T-helper 9 cell (primary cell): ENCODE measurements at regions not wholly inside any gene's neighbourhood (a gene's known extent, or its start where the extent isn't known, plus 50 kb on each side); places are given as distances from the start of the nearest gene placed in this dataset.
"Not testable (repeated sequence)": the region's sequence is repeated elsewhere in the genome, so short reads cannot be mapped to it uniquely, and the experiment has no call there.

Experiments
- DNase-seq: peaks from one replicate; pipeline ENCODE4 v3.0.0-alpha.2; 2020

DNA sequence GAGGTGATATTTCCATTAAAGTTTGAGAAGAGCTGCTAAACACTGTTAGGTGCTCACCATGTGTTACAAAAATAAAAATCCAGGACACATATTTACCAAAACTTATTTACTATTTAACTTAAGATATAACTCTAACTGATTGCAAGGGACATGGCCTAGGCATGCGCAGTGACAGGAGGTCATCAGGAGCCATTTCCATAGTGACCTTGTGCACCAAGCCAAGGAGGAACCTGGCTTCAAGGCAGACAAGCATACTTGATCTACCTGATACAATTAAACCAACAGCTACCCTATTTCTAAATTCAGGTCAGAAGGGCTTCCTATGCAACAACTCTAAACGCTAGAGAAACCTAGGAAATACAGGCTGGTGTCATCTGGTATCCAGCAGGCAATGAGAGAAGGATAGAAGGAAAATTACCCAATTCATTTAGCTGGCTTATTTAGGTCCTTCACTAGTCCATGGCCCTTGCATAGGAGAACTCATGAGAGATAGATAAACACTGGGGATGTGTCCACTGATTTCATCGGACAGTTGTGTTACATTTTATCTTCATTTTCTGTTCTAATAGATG lies 134.4 kb downstream of the FOXB1 start:
- DNase-seq, result no peak

DNA sequence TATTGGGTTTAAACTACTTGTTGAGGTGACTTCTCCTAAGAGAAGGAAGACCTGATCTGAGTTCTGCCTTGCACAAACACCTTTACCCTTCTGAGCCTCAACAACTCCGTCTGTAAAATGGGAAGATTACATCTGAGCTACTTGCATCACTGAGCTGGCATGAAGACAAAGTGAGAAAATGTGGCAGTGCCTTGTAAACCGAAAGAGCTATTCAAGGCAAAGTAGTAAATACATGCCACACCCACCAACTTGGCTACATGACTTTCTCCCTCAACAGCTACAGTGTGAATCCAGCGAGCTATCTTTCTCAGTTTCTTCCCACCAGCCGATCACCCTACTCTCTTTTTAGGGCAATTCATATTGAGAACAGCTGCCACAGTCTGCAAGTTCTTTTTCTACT lies 148.3 kb downstream of the FOXB1 start:
- no peak for DNase-seq

DNA sequence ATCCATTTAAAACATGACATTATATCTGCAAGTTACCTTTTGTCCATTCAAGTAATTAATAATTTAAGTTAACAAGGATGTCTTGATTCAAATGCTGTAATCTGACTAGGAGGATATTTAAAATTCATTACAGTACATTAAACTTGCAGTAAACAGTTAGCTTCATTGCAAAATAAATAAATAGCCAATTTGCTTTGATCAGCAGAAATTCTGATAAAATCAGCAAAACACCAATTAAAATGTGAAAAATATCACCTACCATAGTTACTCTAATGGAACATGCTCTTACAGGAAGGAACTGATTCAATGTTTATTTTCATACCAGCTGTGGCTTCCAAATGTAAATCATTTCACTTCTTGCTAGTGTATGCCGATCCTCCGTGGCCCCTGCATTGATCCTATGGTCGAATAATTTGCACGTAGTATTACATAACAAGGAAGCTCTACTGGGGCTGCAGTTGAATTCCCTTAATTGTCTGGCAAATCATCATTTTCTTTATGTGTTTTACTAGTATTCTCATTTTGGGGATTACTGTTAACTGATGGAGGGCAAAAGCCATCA lies 150.7 kb downstream of the FOXB1 start:
- no peak for DNase-seq

DNA sequence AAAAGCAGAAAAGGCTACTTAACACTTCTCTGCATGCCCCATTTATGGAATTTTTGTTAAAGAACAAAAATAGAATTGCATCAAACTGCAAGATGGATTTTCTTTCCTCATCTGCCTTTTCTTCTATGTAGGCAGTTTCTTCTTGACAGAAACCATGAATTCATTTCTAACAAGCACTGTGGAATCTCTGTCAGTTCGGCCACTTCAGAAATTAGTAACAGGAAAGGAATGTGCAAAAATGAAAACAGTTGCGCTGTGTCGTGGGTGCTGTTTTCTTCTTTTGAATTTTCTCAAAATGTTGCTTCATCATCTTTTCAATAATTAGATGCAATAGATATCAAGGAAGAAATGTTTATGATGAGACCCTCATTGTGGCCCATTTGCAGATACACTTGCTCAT lies 151.6 kb downstream of the FOXB1 start:
- no peak for DNase-seq

DNA sequence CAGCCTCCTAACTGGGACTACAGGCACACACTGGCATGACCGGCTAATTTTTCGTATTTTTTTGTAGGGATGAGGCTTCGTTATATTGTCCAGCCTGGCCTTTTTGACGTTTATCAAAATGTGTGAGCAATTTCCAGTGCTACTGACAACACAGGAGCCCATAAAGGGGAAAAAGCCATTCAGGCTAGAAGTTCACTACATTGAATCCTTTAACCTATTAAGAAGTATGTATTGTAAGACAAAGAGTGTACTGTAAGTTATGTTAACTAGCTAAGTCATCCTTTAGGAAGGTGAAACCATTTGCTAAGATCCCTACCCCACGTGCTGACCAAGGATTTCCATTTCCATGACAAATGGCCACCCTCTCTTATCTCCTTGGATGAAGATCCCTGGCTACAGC lies 156.8 kb downstream of the FOXB1 start:
- DNase-seq, result no peak

DNA sequence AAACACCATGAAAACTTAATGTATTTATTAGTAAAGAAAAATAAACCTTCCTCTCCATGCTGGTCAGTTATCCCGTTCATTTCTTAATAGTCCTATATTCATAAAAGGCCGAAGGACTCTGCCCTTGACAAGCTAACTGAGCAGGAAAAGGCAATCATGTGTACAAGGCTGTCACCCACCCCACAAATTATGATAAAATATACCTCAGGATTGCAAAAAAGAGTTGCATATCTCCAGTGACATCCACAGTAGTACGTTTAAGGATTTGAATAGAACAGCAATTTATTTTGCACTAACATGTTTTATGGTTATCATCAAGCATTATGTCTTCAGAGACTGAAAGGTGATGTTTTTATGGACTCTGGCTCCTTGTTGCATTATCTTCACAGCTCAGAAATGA lies 157.6 kb downstream of the FOXB1 start:
- DNase-seq, result no peak

DNA sequence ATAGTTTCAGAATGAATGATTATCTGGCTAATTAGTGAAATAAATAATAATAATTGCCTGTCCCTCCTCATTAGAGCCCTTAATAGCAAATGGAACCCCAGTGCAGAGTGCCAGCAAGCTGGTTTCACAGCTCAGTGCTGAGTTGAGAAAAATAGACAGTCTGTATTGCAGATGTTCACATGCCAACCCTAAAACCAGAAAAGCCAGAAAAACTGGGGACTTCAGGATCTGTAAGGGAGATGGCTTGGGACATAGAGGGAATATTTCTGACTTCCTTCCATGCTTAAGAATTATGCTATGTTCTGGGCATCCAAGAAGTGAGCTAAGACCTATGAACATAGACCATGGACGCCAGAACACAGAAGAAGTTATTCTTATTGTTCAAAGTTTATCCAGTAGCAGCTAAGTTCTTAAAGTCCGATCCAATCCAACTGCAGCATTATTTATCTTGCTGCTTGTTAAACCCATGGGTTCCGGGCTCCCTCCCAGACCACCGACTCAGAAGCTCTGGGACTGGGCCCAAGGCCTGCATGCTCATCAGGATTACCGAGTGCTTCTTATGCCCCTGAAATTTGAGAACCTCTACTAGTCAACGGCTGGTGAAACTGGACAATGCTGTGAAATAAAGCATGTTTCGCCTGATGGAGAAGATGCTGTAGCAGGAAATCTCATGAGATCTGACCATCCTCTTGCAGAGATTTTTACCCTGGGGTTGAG lies 158.3 kb downstream of the FOXB1 start:
- no peak for DNase-seq

DNA sequence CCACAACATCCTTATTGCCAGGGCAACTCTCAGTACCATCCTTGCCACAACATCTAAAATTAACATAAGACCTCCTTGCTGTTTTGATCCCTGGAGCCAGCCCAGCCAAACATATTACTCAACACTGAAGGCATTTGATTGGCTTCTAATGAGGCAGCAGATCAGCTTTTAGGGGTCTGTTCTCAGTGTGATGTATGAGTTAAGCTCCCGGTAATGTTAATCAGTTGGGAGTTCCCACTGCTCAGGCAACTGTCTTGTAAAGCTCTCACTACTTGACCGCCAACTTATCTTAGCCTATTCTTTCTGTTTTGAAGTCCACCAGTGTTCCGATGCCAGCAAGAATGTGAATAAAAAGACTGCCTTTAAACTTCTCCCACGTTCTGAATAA lies 158.9 kb downstream of the FOXB1 start:
- DNase-seq, result no peak

DNA sequence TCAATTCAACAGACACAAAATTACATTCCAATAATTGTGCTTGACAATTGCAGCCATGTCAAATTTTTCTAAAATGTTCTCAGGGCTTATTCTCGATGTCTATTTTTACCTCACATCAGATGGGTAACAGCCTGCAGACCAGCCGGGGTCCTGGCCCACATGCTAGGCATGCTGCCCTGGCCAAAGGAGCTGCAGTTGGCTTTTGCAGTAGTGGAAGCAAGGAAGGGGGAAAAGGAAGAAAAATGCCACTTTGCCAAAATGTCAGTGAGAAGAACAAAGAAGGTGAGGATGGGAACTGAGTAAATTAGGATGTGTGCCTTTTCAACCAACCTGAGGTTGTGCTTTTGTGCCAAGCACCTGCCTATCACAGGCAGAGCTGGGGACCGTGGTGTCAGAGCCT lies 161.0 kb downstream of the FOXB1 start:
- DNase-seq, result no peak

DNA sequence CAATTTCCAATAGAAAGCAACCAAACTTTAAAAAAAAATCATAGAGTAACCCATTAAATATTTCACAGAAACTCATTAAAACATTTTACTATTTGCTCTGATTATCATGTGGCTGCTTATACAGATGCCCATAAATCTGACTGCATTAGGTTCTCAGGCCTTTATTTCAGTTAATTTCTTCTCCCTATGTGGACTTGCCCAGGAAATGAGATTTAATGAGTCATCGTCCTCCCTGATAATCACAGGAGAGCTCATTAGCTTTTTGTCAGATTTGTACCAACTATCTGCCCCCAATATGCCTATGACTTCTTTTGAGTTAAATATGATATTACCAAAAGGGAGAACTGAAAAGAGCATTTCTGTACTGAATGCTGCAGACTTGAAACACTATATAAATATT lies 168.0 kb downstream of the FOXB1 start:
- DNase-seq, result no peak

DNA sequence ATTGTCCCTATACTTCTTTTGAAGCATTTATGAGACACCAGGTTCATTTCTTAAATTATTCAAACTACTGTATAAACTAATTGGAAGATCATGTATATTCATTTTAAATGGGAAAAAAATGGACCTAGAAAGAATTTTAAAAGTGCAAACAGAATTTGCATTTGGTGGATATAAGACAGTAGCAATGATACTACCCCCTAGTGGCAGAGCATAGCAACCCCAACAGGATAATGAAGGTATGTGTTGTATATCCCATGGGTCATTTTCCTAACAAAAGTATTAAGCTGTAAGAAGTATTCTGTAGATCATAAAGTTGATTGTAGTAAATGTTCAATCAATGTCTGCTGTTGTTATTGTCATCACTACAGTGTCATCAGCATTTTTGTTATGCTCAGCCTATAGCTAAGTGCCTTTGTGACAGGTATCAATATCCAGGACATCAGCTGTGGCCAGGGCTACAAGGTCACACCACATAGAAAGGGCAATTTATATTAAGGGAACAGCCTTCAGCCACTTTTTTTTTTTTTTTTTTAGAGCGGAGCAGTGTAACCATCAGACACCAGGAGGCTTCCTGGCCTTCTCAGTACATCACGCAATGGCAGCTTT lies 175.8 kb downstream of the FOXB1 start:
- DNase-seq, result peak; percentile 3

DNA sequence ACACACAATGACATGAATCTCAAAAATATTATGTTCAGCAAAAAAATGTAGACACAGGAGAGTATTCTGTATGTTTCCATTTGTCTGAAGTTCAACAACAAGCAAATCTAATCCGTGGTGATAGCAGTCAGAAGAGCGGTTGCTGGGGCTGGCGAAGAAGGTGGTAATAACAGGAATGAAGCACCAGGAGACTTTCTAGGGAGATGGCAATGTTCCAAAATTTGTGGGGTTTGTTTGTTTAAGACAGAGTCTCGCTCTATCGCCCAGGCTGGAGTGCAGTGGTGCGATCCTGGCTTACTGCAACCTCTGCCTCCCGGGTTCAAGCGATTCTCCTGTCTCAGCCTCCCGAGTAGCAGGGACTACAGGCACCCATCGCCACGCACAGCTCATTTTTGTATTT lies 177.8 kb downstream of the FOXB1 start:
- not testable (repeated sequence) for DNase-seq

DNA sequence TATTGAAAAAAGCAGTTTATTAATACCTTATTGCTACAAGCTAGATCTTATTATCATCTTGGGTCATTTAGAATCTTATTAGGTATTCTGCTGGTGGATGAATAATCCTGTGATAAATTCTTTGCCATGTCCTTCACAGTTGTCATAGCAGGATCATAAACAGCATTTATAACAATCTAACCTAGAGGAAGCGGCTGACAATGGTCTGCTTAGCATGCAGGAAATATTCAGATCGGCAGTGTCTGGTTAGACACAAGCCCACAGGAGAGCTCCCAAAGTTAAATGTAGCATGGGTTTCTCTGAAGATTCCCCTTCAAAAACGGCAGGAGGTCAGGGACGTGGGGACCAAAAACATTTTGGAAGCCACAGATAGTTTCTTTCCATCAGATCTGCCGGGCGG lies 179.3 kb downstream of the FOXB1 start:
- DNase-seq, result no peak

DNA sequence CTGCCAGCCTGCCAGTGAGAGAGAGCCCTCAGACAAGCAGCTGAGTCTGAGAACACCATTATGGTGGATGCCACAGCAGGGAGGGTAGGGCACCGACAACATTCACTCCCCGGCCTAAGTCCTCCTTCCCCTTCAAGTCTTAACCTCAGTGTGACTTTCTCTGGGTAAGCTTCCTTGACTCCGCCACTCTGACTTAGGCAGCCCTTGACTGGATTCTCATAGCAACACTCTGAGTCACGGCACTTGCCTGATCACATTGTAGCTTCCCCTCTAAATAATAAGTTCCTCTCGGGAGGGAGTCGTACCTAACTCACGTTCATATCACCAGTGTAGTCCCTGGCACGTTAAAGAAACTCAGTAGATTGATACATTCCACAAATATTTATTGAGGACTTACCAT lies 180.5 kb downstream of the FOXB1 start:
- DNase-seq, result no peak

DNA sequence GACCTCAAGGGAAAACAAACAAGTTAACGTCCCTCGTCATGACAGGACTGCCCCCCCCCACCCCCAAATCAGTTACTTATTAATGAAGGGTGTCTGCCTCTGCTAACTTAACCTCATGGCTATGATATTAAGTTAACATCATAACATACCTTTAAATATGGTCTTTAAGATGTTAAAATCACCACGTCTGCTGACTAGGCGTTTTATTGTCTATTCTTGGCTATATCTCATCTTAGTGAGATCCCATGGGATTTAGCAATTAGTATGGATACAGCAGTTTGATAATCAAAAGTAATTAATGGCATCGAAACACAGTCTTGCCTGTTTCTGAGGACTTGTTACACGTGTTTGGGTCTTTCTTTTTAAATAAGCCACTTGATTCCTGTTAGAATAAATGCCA lies 186.9 kb downstream of the FOXB1 start:
- DNase-seq, result no peak

DNA sequence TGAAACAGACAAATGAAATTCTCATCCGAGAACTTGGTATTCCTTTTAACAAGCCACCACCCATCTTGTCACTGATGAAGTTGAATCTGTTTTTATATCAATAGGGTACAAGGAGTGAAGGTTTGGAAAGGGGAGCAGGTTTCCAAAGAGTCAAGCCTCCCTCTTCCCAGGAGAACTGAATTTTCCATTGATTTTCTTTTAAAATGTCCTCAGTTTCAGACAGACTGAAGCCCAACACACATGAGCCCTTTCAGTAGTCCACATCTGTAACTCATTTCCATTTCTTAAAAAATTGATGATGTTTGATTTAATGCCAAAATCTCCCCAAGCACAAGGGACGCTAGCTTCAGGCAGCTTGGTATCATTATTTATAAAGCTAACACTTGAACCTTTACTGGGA lies 187.7 kb downstream of the FOXB1 start:
- DNase-seq, result no peak

DNA sequence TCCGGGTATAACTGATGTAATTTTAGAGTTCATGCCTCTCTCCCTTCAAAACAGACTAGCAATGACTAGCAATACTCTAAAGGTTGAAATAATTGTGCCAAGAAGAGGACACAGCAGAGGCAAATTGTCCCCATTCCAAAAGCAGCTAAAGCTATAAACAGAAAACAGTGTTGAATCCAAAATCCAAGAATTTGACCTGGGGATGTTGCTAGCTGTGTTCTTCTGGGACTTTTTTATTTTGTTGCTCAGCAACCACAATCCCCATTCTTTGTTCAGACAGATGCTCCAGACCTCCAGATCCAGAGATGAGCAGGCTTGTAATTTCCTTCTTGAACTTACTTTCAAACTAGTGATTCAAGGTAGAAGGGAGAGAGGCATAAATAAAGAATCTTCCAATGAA lies 191.5 kb downstream of the FOXB1 start:
- no peak for DNase-seq

DNA sequence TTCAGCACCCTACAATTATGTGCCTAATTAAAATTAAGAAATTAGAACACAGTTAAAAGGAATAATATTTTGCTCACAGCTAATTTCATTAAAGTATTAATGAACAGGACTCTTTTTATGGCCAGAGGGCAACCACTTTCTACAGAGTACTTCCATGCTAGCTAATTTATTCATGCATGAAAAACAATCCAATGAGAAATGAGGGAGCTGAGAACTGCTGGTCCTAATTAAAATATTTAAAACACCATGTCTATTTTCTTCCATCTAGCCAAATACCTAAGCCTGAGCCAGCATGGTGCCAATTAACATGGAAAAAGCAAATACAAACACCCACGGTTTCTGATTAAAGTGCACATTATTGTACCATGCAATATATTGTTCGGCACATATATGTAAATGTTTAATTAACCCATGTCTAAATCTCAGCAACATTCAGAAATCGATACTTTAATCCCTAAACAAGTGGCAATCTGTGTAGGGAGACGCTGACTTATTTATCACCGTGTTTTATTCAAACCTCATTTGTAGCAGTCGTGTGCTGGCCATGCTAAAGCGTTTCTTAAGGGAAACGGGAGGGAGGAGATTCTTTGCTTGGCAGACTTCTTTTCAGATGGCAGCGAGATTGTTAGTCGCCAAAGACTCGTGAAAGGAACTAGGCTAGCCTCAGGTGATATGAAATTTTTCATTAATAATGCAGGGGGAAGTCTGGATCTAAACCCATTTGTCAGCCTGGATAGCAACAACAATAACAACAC lies 193.5 kb downstream of the ANXA2 start:
- DNase-seq, result no peak

DNA sequence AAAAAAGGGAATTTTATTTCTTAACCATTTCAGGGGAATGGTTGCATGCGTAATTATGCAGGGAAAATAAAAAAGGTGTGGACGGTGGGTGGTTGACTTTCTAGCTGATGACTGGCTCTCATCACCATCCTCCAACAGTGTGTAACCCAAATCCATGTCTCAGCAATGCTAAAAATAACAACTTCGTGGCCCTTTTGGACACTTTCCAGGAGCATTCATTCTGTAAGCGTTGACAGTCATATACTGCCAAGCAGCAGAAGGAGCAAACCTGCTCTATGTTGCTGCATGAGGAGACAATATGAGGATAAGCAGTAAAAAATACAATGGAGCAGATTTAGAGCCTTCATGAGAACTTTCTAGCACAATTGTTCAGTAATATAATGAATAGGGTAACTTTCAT lies 189.1 kb downstream of the ANXA2 start:
- no peak for DNase-seq

DNA sequence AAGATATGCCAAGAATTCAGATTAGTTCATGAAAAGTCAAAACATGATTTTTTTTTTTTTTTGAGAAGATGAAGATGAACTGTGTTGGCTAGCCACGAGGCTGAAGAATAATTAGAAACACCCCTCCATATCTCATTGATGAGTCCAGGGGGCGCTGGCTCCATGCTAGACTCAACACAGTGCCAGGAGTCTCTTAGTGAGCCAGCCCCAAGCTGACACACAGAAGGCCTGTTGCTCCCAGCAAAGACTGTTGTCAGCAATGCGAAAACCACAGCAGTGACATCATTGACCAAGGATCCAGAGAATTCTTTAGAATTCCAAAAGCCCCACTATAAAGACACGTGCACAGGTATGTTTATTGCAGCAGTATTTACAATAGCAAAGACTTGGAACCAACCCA lies 185.2 kb downstream of the ANXA2 start:
- no peak for DNase-seq

DNA sequence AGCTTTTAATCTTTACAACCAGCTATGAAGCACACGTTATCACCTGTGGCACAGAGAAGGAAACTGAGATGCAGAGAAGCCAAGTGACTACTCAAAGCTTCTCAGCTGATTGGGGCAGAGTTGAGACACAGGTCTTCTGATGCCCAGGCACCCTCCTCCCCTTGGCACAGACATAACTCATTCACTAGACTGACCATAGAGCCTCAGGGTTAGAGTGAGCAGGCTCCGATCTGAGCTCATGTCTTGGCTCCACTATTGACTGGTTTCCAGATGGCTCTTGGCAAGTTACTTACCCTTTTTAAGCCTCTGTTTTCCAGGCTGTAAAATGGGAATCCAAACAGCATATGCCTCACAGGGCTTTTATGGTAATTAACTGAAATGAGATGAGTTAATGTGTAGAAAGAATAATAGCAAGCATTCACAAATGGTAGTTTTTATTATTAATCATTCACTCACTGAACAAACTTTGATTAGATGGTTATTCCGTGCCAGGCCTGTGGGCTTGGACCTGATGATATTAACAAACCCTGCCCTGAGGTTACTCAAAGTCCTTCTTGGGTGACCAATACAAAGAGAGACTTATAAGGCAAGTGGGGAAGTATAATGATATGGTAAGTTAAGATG lies 184.3 kb downstream of the ANXA2 start:
- DNase-seq, result no peak

DNA sequence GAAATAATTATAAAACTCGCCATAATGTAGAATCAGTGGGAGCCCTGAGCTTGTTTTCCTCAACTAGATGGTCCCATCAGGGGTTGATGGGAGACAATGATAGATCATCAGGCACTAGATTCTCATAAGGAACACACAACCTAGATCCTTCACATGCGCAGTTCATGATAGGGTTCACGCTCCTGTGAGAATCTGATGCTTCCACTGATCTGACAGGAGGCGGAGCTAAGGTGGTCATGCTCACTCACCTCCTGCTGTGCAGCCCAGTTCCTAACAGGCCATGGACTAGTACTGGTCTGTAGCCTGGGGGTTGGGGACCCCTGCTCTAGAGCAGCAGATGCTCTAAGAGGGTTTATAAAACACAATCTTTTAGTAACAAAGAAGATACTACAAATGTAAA lies 183.6 kb downstream of the ANXA2 start:
- no peak for DNase-seq
